Stimulated activated CD4-positive, alpha-beta T cell treated with anti-CD3 and anti-CD28 coated beads, Interleukin-2, amount 100 ng/mL, for 4 hours (primary cell): ENCODE measurements at regions not wholly inside any gene's neighbourhood (a gene's known extent, or its start where the extent isn't known, plus 50 kb on each side); places are given as distances from the start of the nearest gene placed in this dataset.

Experiments used
- DNase-seq: peaks from one replicate; pipeline ENCODE4 v3.0.0-alpha.2; 2020; ENCODE audit warnings: low read depth

GRCh38 chr5:96035796-96036195, 74.1 kb upstream of the ELL2 start:
- DNase-seq, result no peak

- DNase-seq, result no peak
These were observed 71.5 kb upstream of the ELL2 start for GRCh38 chr5:96033116-96033515.

GRCh38 chr5:96031811-96032261, 70.2 kb upstream of the ELL2 start:
- DNase-seq, result no peak

GRCh38 chr5:96031180-96031579, 69.5 kb upstream of the ELL2 start:
- no peak for DNase-seq

GRCh38 chr5:96026406-96027041, 64.9 kb upstream of the ELL2 start:
- no peak for DNase-seq

- no peak for DNase-seq
These were observed 63.2 kb upstream of the ELL2 start for GRCh38 chr5:96024683-96025475.

GRCh38 chr5:96023518-96023917, 61.9 kb upstream of the ELL2 start:
- DNase-seq, result no peak

- no peak for DNase-seq
These were observed 61.3 kb upstream of the ELL2 start for GRCh38 chr5:96022971-96023370.

GRCh38 chr5:96017951-96018350, 56.3 kb upstream of the ELL2 start:
- DNase-seq, result no peak

GRCh38 chr5:96016216-96016615, 54.6 kb upstream of the ELL2 start:
- no peak for DNase-seq

- no peak for DNase-seq
These were observed 54.1 kb upstream of the ELL2 start for GRCh38 chr5:96015709-96016108.

GRCh38 chr5:96014395-96014794, 52.7 kb upstream of the ELL2 start:
- no peak for DNase-seq

- DNase-seq, result no peak
These were observed 51.6 kb upstream of the ELL2 start for GRCh38 chr5:96013254-96013653.

GRCh38 chr5:96012399-96012798, 50.7 kb upstream of the ELL2 start:
- DNase-seq, result no peak
